Heart left ventricle (tissue), 13 donors: ENCODE measurements at regions not wholly inside any gene's neighbourhood (a gene's known extent, or its start where the extent isn't known, plus 50 kb on each side); places are given as distances from the start of the nearest gene placed in this dataset.

Experiments used
- POLR2A ChIP-seq, 2 donors: fragments of 450-650 bp; IDR thresholded peaks; one replicate each; pipeline ENCODE4 v1.6.1; 2017; ENCODE audit warnings: antibody characterized with exemption in 2 of 2, mild to moderate bottlenecking in 2 of 2, moderate library complexity in 2 of 2
- TF ChIP-seq, protein P1 (sequence below), 12 donors: fragments of 200-600 bp; sonication (generic) in 4 of 12; IDR thresholded peaks; one replicate each; pipeline versions ENCODE4 v1.5.0 to v1.8.0; 2018 to 2022; ENCODE audit warnings: antibody characterized with exemption in 12 of 12, mild to moderate bottlenecking in 5 of 12
- donor health status: ischemic (EF 13 %, LVEDD 7.1; RV severe dilation, severe dysfunction).
- donor health status: DM: no; HTN: yes; CAD: no.
- donor health status: DM: no; HTN: no; CAD: no.
- donor health status: ischemic (EF 25% LVEDD 6.9; RV normal size, moderate dysfunction).
- donor health status: ischemic (EF 25% LVEDD 5.7; RV mildly dilated, moderate dysfunction).
- donor health status: ischemic (EF 35%, LVEDD 5.7; RV mildly dilated, moderate dysfunction).
- donor health status: nonischemic (EF 11% LVEDD 7.7; RV severe dilation, severe dysfunction).
- donor health status: DM: yes; HTN: yes; CAD: no.
- donor health status: PGD.
- donor health status: ischemic (EF 29% LVEDD 5.4; RV normal size, mild dysfunction).
- donor health status: nonischemic (EF 23%, LVEDD 6.1; RV moderate dilation, normal function).

DNA sequence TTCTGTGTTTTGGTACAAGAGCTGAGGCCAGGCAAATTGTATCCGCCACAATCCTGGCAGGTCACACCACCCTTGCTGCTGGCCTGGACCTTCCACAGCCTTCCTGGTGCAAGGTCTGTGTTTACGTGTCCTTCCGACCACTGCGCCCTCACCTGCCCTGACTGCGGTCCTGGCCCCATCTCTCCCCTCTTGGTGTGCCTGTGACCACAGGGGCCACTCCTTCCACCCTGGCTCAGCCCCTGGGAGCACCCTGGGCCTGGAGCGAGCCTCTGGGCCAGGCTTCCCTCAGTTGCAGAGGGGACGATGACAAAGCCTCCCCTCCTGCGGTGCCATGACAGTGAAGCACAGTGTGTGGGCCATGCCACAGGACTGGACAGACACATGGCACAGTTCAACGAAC is 104.5 kb downstream of the PLXNA1 start:
- TF ChIP-seq, protein P1, sequence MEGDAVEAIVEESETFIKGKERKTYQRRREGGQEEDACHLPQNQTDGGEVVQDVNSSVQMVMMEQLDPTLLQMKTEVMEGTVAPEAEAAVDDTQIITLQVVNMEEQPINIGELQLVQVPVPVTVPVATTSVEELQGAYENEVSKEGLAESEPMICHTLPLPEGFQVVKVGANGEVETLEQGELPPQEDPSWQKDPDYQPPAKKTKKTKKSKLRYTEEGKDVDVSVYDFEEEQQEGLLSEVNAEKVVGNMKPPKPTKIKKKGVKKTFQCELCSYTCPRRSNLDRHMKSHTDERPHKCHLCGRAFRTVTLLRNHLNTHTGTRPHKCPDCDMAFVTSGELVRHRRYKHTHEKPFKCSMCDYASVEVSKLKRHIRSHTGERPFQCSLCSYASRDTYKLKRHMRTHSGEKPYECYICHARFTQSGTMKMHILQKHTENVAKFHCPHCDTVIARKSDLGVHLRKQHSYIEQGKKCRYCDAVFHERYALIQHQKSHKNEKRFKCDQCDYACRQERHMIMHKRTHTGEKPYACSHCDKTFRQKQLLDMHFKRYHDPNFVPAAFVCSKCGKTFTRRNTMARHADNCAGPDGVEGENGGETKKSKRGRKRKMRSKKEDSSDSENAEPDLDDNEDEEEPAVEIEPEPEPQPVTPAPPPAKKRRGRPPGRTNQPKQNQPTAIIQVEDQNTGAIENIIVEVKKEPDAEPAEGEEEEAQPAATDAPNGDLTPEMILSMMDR (IDR thresholded peaks at IDR 0.05) = no peak
- TF ChIP-seq POLR2A (IDR thresholded peaks at IDR 0.05) = no peak
